Progenitor cell of endocrine pancreas (in vitro differentiated cells): ENCODE measurements at regions not wholly inside any gene's neighbourhood (a gene's known extent, or its start where the extent isn't known, plus 50 kb on each side); places are given as distances from the start of the nearest gene placed in this dataset.

Experiments used
- DNase-seq: peaks from one replicate; pipeline ENCODE4 v3.0.0; 2021; ENCODE audit warnings: low spot score; ENCODE audit not compliant: unreplicated experiment
- H3K27ac Mint-ChIP-seq: 2 replicates; pipeline ENCODE4 v1.8.0; 2021; ENCODE audit warnings: mild to moderate bottlenecking, moderate library complexity, mixed read lengths
- H3K27me3 Mint-ChIP-seq: 2 replicates; pipeline ENCODE4 v1.8.0; 2021; ENCODE audit warnings: mixed read lengths
- H3K36me3 Mint-ChIP-seq: 2 replicates; pipeline ENCODE4 v1.8.0; 2022; ENCODE audit warnings: mixed read lengths; ENCODE audit not compliant: insufficient read depth
- H3K4me1 Mint-ChIP-seq: 2 replicates; pipeline ENCODE4 v1.8.0; 2021; ENCODE audit warnings: low read depth, mixed read lengths
- H3K4me3 Mint-ChIP-seq: 2 replicates; pipeline ENCODE4 v1.8.0; 2021; ENCODE audit warnings: low read depth, mild to moderate bottlenecking, moderate library complexity, mixed read lengths
- H3K9me3 Mint-ChIP-seq: 2 replicates; pipeline ENCODE4 v1.8.0; 2021; ENCODE audit warnings: low read depth, mixed read lengths
- TF ChIP-seq, protein P1 (sequence below): fragments of 200-600 bp; sonication (generic); IDR thresholded peaks from one replicate; pipeline ENCODE4 v1.5.0; 2021; ENCODE audit warnings: antibody characterized with exemption, mild to moderate bottlenecking; ENCODE audit not compliant: unreplicated experiment

DNA sequence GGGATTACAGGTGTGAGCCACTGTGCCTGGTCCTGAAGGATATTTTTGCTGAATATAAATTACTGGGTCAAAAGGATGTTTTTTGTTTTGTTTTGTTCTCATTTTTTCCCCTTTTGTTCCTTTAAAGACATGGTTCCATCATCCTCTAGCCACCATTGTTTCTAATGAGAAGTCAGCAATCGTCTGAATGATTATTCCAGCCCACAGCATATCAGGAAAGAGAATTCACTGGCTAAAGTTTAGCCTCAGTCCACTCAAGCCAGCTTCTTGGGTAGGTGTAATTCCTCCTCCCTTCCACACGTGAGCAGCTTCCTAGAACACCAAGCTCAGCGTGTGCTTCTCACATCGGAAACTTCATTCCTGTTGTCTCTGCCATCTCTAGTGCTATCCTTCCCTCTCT lies 112.8 kb upstream of the INSIG1 start:
- no peak overlapping the region for H3K27ac Mint-ChIP-seq
- H3K27me3 Mint-ChIP-seq = peaks cover 15% of the 10 kb centered on the region
- no peak overlapping the region for H3K4me3 Mint-ChIP-seq
- TF ChIP-seq, protein P1, sequence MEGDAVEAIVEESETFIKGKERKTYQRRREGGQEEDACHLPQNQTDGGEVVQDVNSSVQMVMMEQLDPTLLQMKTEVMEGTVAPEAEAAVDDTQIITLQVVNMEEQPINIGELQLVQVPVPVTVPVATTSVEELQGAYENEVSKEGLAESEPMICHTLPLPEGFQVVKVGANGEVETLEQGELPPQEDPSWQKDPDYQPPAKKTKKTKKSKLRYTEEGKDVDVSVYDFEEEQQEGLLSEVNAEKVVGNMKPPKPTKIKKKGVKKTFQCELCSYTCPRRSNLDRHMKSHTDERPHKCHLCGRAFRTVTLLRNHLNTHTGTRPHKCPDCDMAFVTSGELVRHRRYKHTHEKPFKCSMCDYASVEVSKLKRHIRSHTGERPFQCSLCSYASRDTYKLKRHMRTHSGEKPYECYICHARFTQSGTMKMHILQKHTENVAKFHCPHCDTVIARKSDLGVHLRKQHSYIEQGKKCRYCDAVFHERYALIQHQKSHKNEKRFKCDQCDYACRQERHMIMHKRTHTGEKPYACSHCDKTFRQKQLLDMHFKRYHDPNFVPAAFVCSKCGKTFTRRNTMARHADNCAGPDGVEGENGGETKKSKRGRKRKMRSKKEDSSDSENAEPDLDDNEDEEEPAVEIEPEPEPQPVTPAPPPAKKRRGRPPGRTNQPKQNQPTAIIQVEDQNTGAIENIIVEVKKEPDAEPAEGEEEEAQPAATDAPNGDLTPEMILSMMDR = no peak
- H3K36me3 Mint-ChIP-seq = peaks cover 4% of the 10 kb centered on the region
- H3K9me3 Mint-ChIP-seq = peaks cover 36% of the 10 kb centered on the region
- no peaks in the 10 kb centered on the region for H3K4me1 Mint-ChIP-seq
- no peak for DNase-seq

DNA sequence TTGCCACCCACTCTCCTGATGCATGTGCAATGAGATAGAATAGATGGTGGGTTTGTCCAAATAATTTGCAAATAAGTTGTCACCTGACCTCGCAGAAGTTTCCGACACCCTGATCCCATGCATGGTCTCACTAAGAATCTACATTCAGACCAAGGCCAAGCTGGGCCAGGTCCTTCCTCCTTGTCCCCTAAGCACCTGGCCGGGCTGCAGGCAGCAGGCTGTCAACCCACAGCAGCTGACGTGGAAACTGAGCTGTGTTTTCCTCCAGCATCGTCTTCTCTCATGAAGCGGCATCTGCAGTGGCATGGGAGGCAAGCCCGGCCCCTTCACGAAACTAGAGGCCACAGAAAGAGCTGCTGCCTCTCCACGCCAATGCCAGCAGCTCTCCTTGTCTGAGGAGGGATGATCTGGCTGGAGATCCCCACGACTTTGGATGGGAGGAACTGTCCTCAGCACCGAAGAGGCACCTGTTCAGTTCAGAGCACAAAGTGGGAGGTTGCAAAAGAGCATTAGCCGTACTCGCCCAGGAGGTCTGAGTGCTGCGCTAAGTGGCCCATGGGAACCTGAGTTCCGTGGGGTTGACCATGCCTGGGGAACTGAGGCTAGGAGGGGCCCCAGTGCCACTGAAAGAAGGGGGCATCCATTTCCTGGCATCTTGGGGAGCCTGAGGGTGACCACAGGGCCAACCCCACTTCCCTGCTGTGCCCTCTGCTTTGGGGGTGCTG lies 110.5 kb upstream of the INSIG1 start:
- Mint-ChIP-seq H3K4me1 (peaks cover 8% of the 10 kb centered on the region), H3K9me3 (peaks cover 29% of the 10 kb centered on the region), H3K27ac (no peak overlapping the region), H3K36me3 (peaks cover 4% of the 10 kb centered on the region), H3K4me3 (no peak overlapping the region), H3K27me3 (peaks cover 30% of the 10 kb centered on the region)
- TF ChIP-seq, protein P1 = no peak
- no peak for DNase-seq

DNA sequence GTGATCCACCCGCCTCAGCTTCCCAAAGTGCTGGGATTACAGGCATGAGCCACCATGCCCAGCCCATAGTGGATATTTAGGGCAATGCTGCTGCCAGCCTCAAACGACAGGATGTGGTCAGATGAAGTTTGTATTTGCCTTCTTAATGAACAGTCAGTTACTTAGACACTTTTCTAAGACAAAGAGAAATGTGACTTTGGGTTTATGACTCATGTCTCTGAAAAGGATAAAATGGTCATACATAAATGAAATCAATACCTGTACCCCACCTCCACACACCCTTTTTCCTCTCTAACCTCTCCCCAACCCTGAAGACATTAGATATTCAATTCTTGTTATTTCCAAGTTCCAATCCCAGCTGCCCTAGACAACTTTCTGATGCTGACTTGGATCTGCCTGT lies 109.3 kb upstream of the INSIG1 start:
- H3K9me3 Mint-ChIP-seq = peaks cover 21% of the 10 kb centered on the region
- TF ChIP-seq, protein P1 = no peak
- DNase-seq = no peak
- peaks cover 4% of the 10 kb centered on the region for H3K36me3 Mint-ChIP-seq
- H3K4me1 Mint-ChIP-seq = peaks cover 9% of the 10 kb centered on the region
- no peak overlapping the region for H3K4me3 Mint-ChIP-seq
- H3K27ac Mint-ChIP-seq = no peak overlapping the region
- H3K27me3 Mint-ChIP-seq = peaks cover 36% of the 10 kb centered on the region

DNA sequence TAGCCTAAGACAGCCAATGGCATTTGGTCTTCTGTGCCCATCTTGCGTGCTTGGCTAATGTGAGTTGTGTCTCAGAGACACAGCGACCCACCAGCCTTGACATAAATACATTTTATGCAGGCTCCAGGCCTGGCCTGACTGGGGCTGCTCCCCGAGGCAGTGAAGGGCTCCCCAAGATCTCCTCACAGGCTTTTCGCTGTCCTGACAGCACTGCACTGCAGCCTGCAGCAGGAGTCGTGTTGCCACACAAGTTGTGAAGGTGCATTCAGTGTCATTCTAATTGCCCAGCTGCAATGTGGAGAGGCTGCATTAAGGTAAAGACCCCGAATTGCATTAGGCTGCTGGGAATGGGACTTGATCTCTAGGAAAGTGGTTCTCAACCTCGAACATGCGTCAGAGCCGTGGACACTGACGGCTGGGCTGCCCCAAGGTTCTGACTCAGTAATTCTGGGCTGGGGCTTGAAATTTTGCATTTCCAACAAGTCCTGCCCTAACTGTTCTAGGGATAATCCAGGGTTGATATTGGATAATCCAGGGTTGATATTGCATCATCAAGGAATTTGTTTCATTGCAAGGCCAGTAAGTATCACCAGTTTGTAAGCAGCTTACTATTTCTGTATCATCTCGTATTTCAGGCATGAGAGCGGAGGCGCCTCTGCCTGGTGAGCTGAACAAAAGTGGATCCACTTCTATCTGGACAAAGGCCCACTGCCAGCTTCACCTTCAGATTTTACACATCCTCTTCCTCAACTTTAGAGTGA lies 108.7 kb upstream of the INSIG1 start:
- TF ChIP-seq, protein P1 = no peak
- H3K9me3 Mint-ChIP-seq = peaks cover 18% of the 10 kb centered on the region
- peaks cover 36% of the 10 kb centered on the region for H3K27me3 Mint-ChIP-seq
- peaks cover 4% of the 10 kb centered on the region for H3K36me3 Mint-ChIP-seq
- H3K4me3 Mint-ChIP-seq = no peak overlapping the region
- no peak overlapping the region for H3K27ac Mint-ChIP-seq
- DNase-seq = no peak
- H3K4me1 Mint-ChIP-seq = peaks cover 12% of the 10 kb centered on the region

DNA sequence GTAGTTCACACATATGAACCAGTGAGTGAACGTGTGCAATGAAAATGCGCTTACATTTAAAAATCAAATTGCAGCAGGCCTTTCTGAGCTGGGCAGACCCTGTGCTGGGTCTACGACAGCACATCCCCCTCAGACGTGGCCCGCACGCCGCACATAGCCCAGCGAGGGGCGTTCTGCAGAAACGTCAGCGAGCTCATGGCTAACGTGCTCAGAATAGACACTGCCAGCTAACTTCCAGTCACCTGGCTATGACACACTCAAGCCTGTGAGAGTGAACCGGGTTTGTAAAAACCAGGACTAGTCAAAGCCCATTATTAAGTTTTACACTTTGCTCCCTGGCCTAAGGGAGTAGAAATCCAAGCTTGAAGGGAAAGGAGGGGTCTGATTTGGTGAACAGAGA lies 108.1 kb upstream of the INSIG1 start:
- no peak overlapping the region for H3K4me3 Mint-ChIP-seq
- no peak for DNase-seq
- H3K27me3 Mint-ChIP-seq = peaks cover 36% of the 10 kb centered on the region
- H3K4me1 Mint-ChIP-seq = peaks cover 17% of the 10 kb centered on the region
- peak overlapping the region; percentile 54 for H3K27ac Mint-ChIP-seq
- TF ChIP-seq, protein P1 = no peak
- peaks cover 4% of the 10 kb centered on the region for H3K36me3 Mint-ChIP-seq
- peaks cover 18% of the 10 kb centered on the region for H3K9me3 Mint-ChIP-seq
